GM19463 (cell line): ENCODE measurements at regions not wholly inside any gene's neighbourhood (a gene's known extent, or its start where the extent isn't known, plus 50 kb on each side); places are given as distances from the start of the nearest gene placed in this dataset.
"Not testable (repeated sequence)": the region's sequence is repeated elsewhere in the genome, so short reads cannot be mapped to it uniquely, and the experiment has no call there.

Experiments
- ATAC-seq: cut with Tn5 transposase; IDR thresholded peaks from one replicate; pipeline ENCODE4 v1.9.1; 2021; ENCODE audit warnings: mild to moderate bottlenecking, moderate library complexity; ENCODE audit not compliant: unreplicated experiment

GRCh38 chr4:18635531-18635930, 614.0 kb upstream of the LCORL start:
- no peak for ATAC-seq

GRCh38 chr4:18631586-18631985, 610.0 kb upstream of the LCORL start:
- ATAC-seq = no peak

GRCh38 chr4:18630218-18631110, 608.9 kb upstream of the LCORL start:
- ATAC-seq = no peak

GRCh38 chr4:18627447-18628005, 606.0 kb upstream of the LCORL start:
- ATAC-seq = no peak

- ATAC-seq = no peak
Observed at GRCh38 chr4:18626996-18627395, 605.4 kb upstream of the LCORL start.

GRCh38 chr4:18626366-18626765, 604.8 kb upstream of the LCORL start:
- no peak for ATAC-seq

- ATAC-seq = no peak
Observed at GRCh38 chr4:18621186-18621585, 599.6 kb upstream of the LCORL start.

GRCh38 chr4:18616720-18617119, 595.2 kb upstream of the LCORL start:
- ATAC-seq = no peak

GRCh38 chr4:18611026-18611425, 589.5 kb upstream of the LCORL start:
- no peak for ATAC-seq

- ATAC-seq = no peak
Observed at GRCh38 chr4:18608908-18609533, 587.5 kb upstream of the LCORL start.

GRCh38 chr4:18602610-18603009, 581.1 kb upstream of the LCORL start:
- ATAC-seq = not testable (repeated sequence)

- ATAC-seq = peak; percentile 77
Observed at GRCh38 chr4:18593297-18594002, 571.9 kb upstream of the LCORL start.

GRCh38 chr4:18582841-18583240, 561.3 kb upstream of the LCORL start:
- no peak for ATAC-seq

- ATAC-seq = no peak
Observed at GRCh38 chr4:18578307-18578706, 556.8 kb upstream of the LCORL start.

- no peak for ATAC-seq
Observed at GRCh38 chr4:18572481-18572880, 550.9 kb upstream of the LCORL start.

GRCh38 chr4:18571301-18571761, 549.8 kb upstream of the LCORL start:
- no peak for ATAC-seq

- ATAC-seq = no peak
Observed at GRCh38 chr4:18570370-18570769, 548.8 kb upstream of the LCORL start.

- no peak for ATAC-seq
Observed at GRCh38 chr4:18568600-18568999, 547.0 kb upstream of the LCORL start.

- ATAC-seq = no peak
Observed at GRCh38 chr4:18566970-18567799, 545.6 kb upstream of the LCORL start.

GRCh38 chr4:18559492-18559891, 537.9 kb upstream of the LCORL start:
- no peak for ATAC-seq
